GM13977 (cell line): ENCODE measurements at regions not wholly inside any gene's neighbourhood (a gene's known extent, or its start where the extent isn't known, plus 50 kb on each side); places are given as distances from the start of the nearest gene placed in this dataset.
"Not testable (repeated sequence)": the region's sequence is repeated elsewhere in the genome, so short reads cannot be mapped to it uniquely, and the experiment has no call there.

ENCODE experiments used
- DNase-seq: peaks from one replicate; pipeline ENCODE4 v3.0.0; 2012; ENCODE audit warnings: low spot score
- in situ Hi-C: fragments of 300-500 bp; cut with MboI; formaldehyde crosslinking; loops from one replicate; pipeline ENCODE4 v1.12.0; 2022; ENCODE audit warnings: low sequenced_read_pairs, low pct_unique_long_range_greater_than_20kb, mixed read lengths, inconsistent platforms; ENCODE audit not compliant: unreplicated experiment
- TF ChIP-seq, protein P1 (sequence below): IDR thresholded peaks from 2 replicates; pipeline ENCODE4 v1.5.1; 2012; ENCODE audit warnings: mild to moderate bottlenecking, control low read depth; ENCODE audit not compliant: insufficient read depth; ENCODE audit errors: extremely low read depth, missing control alignments

DNA sequence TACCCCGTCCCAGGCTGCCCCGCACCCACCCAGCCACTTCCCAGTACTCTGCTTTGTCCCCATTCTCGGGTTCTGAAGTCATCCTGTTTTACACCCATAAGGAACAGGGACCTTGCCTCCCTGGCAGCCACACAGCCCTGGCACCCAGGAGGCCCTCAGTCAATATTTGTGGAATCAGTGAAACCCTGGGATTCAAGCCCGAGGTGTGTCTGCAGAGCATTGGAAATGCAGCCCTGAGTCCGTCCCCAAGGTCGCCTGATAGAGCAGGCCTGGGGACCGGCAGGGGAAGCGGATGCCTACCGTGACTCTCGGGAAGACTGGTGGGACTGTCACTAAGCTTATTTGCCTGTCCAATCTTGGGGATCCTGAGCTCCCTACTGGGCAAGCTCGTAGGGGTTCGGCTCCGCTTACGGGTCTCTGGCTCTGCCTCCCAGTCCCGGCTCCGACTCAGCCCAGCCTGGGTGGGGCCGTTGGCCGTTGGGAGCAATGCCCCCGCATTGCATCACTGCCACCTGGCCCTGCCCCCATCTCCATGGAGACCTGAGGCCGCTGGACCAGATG is 64.4 kb upstream of the TAMM41 start:
- TF ChIP-seq, protein P1, sequence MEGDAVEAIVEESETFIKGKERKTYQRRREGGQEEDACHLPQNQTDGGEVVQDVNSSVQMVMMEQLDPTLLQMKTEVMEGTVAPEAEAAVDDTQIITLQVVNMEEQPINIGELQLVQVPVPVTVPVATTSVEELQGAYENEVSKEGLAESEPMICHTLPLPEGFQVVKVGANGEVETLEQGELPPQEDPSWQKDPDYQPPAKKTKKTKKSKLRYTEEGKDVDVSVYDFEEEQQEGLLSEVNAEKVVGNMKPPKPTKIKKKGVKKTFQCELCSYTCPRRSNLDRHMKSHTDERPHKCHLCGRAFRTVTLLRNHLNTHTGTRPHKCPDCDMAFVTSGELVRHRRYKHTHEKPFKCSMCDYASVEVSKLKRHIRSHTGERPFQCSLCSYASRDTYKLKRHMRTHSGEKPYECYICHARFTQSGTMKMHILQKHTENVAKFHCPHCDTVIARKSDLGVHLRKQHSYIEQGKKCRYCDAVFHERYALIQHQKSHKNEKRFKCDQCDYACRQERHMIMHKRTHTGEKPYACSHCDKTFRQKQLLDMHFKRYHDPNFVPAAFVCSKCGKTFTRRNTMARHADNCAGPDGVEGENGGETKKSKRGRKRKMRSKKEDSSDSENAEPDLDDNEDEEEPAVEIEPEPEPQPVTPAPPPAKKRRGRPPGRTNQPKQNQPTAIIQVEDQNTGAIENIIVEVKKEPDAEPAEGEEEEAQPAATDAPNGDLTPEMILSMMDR: no peak
- no peak for DNase-seq
- in situ Hi-C loops: no loop called here

DNA sequence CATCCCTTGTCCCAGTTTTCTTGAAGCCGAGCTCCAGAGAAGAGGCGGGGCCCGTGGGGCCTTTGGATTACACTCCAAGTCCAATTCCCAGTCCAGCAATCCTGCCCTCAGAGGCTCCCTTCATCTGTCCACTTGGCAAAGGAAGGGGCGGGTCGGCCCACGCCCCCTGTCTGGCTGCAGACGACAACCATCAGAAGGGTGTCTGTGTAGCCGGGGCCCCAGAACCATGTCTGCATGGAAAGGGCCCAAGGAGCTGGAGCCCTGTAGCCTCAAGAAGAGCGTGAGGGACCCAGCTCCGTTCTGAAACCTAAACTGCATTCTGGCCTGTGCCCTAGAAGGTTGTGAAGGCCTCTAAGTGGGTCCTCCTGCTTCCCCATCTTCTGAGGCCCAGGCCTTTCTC is 65.2 kb upstream of the TAMM41 start:
- DNase-seq, in situ Hi-C loops: not testable (repeated sequence)

DNA sequence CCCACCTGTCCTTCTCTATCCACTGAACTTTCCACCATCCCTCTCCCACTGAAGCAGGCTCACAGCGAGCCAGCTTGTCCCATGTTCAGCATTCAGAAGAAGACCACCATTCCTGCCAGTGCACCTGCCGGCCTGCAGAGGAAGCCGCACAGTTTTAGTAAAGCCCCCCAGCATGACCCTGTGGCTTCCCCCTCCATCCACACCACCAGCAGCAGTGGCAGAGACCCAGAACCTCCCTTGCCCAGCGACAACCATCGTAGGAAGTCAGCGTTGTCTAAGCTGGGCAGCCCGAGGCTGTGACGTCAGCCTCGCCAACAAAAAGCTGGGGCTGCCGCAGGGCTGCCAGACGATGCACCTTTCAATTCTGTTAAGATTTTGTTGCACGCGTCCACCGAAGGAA is 66.6 kb upstream of the TAMM41 start:
- DNase-seq: no peak
- TF ChIP-seq, protein P1: no peak
- in situ Hi-C loops: no loop called here

DNA sequence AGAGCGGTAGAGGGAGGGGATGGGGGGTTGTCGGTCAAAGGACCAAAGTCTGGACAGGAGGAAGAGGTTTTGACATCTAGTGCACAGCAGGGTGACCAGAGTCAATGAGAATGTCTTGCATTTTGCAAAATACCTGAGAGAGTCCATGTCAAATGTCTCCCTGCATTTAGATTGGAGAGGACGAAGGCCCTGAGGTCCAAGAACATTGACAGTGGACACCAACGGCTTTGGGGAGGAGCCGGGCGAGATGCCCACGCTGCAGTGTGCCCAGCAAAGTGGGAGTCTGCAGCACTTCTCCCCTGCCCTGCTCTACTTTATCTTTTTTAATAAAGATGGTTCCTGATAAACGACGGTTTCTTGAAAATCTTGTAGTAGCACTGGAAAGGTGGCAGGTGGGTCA is 67.4 kb upstream of the TAMM41 start:
- DNase-seq: no peak
- TF ChIP-seq, protein P1: no peak
- in situ Hi-C loops: no loop called here

DNA sequence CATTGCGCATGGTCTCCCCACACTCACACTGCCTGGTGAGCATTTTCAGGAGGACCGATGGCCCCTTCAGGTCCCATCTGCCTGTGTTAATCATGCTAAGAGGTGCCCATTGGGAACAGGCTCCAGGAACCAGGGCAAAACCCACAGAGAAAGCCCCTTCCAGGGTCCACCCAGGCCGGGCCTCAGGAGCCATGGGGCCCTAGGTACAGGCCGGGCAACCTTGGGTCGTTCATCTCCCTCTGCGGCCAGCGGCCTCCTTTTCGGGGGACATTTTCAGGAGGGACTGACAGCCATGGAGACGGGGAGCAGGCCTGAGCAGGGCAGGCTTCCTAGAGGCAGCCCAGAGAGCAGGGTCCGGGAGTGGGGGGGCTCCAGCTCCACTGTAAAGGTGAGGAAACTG is 68.0 kb upstream of the TAMM41 start:
- TF ChIP-seq, protein P1: no peak
- DNase-seq: no peak
- in situ Hi-C loops: no loop called here

DNA sequence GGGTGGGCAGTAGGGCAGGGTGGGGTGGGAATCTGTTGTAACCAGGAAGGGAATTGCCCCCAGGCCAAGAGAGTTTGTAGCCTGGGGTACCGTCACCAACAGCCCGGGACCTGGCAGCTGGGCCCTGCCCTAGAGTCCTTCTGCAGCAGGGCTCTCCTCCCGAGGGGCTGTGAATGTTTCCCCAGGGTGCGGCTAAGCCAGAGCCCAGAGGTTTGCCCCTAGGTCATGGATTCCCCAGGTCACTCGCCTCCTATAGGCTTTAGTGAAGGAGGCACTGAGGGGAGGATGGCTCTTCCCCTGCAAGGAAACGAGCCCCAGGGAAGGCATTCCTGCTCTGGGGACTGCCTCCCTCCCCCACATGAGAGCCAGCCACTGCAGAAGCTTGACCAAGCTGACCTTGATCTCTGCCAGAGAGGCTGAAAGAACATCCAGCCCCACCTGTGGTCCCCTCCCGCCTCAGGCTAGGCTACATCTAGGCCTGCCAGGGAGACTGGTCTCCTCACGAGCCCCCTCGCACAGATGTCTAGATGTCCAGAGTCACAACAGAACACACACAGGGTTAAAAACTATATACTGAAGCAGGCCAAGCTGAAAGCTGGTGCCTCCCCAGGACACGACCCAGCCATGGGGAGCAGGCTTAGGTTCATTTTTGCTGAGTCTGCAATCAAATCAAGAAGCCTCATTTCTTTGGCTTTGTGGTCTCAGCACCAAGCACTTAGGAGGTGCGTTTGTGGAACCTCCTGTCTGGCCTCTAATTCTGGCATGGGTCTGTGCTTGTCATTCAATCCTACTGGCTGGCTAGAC is 69.1 kb upstream of the TAMM41 start:
- TF ChIP-seq, protein P1: no peak
- no peak for DNase-seq
- in situ Hi-C loops: no loop called here

DNA sequence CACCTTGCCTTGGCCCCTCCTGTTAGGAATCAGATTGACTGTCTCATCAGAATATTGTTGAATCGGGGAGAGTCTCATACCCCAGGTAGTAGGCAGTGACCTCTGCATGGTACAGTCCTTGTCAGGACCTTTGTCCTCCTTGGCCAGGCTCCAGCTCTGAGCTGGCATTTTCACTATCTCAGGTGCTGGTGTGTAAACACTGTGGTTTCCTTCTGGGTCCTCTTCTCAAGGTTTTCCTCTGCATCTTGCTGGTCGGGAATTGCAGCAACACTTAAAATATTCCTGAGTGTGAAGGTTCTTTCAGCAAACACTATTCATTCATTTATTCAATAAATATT is 69.7 kb upstream of the TAMM41 start:
- DNase-seq, in situ Hi-C loops: not testable (repeated sequence)
